ENCODE measurements at regions not wholly inside any gene's neighbourhood (a gene's known extent, or its start where the extent isn't known, plus 50 kb on each side); places are given as distances from the start of the nearest gene placed in this dataset.

DNA sequence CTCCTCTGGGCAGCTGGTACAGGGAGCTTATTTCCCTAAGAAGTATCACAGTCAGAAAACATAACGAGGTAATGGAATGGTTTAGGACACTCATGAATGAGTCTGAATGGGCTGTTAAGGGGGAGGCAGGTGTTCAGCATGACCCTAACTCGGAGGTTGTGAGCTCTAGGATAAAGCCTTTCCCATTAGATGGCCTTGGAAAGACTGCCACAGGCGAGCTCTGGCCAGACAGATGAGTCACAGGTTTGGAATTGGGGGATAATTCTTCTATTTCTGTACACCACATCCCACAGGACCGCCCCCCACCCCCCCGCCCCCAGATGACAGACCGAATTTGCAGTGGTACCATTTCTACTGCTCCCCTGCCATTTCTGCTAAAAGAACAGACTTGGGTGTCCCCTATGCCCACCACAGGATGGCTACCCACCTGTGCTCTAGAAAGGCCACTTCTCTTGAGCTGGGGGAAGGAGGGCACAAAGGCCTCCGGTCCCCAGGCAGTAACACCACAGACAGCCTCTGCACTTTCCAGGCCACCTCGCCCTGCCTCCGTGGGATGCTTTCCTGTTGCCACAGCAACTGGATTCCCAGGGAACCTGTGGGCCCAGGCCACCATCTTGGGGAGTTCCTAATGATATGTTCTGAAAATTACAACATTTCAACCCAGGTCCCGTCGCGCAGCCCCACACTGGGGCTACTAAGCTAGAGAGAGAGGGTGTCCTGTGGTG is 76.7 kb downstream of the TRIM29 start:
- intact Hi-C loops (cut with DNase I), result no loop called here
- peak in 1 of 10 donors; percentile 79 for DNase-seq

DNA sequence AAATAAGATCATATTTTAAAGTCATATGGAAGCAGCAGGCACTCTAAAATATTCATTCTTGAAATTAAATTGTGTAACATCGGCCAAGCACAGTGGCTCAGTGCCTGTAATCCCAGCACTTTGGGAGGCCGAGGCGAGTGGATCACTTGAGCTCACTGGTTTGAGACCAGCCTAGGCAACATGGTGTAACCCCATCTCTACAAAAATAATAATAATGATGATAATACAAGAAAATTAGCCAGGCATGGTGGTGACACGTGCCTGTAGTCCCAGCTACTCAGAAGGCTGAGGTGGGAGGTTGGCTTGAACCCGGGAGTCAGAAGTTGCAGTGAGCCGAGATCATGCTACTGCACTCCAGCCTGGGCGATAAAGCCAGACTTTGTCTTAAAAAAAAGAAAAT is 77.4 kb downstream of the TRIM29 start:
- DNase-seq, result no peak
- intact Hi-C loops (cut with DNase I), result no loop called here

DNA sequence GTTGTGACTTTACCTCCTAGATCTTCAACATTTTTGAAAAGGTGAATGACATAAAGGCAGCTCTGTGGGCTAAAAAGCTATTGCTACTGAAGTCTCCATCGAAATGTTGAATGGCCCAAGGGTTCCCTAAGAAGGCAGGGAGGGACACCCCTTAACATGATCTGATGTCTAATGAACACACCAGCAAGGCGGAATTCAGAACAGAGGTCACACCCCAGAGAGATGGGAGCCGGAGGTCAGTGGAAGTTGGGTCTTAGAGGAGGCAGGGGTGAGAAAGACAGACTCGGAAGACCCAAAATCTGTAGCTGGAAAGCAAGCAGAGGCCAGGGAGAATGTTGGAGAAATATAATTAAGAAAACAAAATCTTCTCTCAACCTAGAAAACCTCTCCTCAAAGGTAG is 79.0 kb downstream of the TRIM29 start:
- intact Hi-C loops (cut with DNase I), result no loop called here
- no peak for DNase-seq

DNA sequence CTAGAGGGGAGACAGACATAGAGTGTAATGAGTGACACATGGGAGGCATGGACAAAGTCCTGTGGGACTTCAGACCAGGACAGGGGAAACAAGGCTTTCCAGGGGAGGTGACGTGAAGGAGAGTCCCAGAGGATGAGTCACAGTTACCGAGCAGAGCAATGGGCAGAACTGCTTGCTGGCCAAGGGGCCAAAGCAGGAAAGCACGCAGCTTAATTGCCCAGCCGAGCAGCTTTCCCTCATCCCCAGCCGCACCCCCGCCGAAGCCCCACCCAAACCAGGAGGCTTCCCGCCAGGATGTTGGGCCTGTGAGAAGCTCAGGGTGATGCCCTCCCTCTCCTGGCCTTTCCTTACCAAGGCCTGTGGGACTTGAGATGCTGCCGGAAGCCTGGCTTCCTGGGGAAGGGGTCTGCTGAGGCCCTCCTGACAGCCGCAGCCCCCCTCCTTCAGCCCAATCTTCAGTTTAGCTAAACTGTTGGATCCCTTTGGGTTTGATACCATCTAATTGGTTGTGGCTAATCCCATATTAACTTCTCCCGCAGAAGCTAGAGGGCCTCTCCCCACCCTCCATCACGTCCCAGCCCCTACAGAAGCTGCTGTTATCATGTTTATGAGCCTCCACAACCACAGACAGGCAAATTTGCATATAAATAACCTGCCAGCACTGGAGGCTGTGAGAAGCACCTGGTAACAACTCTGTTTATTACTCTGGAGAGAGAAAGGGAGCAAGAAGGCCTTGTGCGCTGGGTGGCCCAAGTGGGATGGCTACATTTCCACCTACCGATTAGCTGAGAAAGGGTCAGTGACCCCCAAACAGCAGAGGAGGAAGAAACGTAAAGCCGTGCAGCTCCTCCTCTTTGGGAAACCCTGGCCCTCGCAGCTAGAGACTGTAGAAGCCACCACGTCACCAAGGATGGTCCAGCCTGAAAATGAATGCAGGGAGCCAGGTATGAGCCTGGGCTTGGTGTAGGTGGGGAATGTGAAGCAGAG is 80.0 kb downstream of the TRIM29 start:
- DNase-seq, result no peak

DNA sequence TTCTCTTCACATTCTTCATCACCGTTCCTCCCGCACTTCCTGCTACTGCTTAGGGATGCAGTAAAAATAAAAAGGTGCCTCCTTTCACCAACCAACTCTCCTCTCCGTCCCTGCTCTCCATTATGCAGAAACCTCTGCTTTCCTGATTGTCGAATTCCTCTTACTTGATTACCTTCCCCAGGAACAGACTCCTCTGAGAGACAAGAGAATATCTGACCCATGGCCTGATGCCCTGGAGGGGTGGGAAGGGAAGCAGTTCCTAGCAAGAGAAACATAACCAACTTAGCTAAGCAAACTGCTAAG is 80.9 kb downstream of the TRIM29 start:
- intact Hi-C loops (cut with DNase I), result no loop called here
- DNase-seq, result no peak

More for the DNA sequence above, 80.0 kb downstream of the TRIM29 start:
- intact Hi-C loops (cut with DNase I), result no loop called here

DNA sequence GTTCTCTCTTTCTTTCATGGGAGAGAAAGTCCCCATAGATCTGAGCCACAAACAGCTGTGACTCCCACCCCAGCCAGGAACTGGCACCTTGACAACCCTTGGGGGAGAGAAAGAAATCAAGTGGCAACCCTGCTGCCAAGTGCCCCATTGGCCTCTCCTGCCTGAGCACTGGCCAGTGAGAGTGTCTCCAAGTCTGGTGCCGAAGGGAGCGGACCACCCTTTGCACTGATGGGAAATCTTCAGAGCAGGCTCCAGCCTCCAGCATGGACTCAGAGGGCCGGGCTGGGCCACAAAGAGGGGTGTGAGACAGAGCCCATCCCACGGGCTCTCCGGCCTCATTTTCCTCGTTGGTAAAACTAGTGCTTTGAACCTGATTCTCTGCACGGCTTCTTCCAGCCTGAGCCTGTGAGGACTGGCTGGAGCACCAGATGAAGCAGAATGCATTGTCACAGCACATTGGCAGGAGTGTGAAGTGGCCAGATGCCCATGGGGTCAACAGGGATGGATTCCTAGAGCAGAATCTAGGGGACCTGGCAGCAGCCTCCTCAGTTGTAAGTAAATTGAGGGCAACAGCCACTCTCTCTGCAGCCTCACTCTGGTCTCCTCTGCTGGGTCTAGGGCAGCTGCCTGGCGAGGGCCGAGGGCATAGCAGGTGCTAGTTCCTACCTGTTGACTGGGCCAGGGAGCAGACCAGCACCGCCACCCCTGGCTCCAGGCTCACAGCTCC is 81.4 kb downstream of the TRIM29 start:
- peak in 1 of 10 donors; percentile 79 for DNase-seq
- intact Hi-C loops (cut with DNase I), result no loop called here

DNA sequence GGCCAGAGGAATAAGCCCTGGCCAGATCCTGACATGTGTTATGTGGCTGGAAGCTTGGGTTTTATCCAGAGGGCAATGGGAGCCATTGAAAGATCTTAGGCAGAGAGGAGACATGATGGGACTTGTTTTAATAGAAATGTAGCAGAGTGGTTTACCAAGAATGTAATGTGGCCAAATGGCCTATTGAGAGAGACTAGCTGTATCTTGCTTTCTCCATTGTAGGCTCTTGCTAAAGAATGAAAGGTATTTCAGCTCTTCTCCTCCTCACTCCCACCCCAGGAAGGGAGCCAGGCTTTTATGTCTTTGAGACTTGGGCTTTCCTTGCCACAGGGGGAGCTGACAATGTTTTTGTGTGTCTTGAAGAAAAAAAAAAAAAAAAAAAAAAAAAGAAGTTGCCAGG is 82.3 kb downstream of the TRIM29 start:
- intact Hi-C loops (cut with DNase I), result no loop called here
- no peak for DNase-seq

DNA sequence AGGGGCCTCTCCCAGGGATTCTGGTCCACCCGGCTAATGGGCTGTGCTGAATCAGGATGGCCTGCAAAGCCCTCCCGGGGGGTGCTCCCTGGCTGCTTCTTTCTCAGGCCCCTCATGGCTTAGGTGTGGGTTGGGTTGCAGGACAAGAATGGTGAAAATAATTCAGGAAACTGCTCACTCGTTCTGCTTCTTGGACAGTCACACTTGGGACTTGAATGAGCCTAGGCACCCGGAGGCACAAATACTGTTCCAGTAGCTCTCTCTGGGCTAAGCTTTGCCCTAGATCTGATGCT is 83.2 kb downstream of the TRIM29 start:
- intact Hi-C loops (cut with DNase I), result no loop called here
- no peak for DNase-seq

DNA sequence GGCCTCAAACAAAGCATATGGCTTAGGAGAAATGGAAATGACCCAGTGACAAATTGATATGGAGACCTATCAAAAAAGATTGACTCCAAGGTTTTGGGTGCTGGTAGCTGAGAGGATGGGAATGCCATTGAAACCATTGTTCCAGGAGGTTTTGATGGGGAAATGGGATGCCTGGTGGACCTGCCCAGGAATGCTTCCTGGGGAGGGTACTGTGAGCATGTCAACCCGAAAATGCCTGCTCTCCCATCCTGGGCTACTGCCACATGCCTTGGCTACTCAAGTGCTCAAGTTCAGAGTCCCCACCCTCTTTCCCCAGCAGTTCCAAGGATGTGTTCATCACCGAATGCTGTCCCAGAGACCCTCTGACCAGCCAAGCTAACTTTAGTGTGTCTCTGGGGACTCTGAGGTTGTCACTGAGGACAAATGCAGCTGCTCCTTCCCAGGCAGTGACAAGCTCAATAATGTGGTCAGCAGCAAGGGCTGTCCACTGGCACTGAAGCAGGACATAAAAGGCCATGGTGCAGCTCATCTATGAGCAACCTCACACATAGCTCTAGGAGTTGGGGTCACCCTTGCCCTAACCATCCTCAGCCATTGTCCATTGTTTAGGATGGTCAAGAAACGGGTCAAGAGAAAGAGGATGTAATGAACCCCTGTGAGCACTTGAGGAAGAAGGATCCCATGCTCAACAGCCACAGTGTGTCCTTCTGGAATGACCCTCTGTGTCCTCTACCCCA is 83.7 kb downstream of the TRIM29 start:
- no peak for DNase-seq
- intact Hi-C loops (cut with DNase I), result no loop called here

DNA sequence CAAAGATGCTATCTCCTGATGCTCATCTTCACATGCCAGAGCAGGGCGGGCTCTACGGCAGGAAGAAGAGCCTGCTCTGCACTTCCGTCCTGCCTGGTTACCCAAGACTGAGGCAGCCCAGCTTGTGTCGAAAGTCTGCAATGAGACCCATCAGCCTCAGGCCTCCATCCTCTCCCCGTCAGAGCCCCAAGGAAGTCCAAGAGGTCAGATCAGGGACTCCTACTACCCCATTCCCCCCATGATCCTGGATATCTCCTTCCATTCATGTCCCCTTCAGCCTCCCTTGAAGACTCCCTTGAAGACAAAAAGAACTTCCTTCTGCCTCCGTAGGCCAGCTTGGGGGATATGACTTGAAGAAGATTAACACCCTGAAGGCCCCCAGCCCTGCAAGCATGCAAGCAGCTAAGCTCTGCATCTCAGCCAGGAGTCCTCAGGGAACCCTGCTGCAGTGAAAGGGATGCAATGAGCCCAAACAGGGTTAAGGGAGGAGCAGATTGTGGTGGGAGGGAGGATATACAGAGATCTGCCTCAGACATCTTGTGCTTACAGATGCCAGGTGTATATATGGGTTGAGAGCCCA is 85.6 kb downstream of the TRIM29 start:
- intact Hi-C loops (cut with DNase I), result no loop called here
- no peak for DNase-seq

DNA sequence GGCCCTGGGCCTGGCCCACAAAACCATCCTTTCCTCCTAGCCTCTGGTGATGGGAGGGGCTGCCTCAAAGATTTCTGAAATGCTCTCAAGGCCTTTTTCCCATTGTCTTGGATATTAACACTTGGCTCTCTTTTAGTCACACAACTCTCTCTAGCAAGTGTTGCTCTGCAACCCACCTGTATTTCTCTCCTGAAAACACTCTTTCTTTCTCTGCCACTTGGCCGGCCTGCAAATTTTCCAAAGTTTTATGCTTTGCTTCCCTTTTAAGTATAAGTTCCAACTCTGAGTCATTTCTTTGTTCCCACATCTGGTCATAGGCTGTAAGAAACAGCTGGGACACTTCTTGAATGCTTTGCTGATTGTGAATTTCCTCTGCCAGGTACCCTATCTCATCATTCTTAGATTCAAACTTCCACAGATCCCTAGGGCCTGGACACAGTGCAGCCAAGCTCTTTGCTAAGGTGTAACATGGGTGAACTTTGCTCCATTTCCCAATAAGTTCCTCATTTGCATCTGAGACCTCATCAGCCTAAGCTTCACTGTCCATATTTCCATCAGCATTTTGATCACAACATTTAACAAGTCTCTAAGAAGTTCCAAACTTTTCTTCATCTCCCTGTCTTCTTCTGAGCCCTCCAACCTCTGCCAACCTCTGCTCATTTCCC is 93.8 kb downstream of the TRIM29 start:
- intact Hi-C loops (cut with DNase I), result no loop called here
- DNase-seq, result no peak

DNA sequence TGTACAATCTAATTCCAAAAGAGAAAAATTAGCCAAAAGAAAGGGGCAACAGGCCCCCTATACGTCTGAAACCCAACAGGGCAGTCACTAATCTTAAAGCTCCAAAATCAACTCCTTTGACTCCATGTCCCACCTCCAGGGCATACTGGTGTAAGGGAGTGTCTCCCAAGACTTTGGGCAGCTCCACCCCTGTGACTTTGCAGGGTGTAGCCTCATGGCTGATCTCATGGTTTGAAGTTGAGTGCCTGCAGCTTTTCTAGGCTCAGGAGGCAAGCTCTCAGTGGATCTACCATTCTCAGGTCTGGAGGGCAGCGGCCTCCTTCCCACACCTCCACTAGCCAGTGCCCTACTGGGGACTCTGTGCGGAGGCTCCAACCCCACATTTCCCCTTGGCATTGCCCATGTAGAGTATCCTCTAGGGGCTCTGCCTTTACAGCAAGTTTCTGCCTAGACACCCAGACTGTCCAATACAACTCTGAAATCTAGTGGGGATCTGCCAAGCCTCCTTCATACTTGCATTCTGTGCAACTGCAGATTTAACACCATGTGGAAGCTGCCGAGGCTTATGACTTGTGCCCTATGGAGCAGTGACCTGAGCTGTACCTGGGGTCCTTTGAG is 94.5 kb downstream of the TRIM29 start:
- no peak for DNase-seq
- intact Hi-C loops (cut with DNase I), result no loop called here

DNA sequence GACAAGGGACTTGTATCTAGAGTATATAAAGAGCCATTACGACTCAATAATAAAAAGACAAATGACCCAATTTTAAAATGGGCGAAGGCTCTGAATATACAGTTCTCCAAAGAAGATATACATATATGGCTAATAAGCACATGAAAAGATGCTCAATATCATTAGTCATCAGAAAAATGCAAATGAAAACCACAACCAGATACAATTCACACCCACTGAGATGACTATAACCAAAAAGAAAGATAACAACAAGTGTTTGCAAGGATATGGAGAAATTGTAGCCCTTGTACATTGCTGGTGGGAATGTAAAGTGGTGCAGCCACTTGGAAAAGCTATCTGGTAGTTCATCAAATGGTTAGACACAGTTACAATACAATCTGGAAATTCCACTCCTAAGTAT is 96.3 kb downstream of the TRIM29 start:
- DNase-seq, result no peak
- intact Hi-C loops (cut with DNase I), result no loop called here

DNA sequence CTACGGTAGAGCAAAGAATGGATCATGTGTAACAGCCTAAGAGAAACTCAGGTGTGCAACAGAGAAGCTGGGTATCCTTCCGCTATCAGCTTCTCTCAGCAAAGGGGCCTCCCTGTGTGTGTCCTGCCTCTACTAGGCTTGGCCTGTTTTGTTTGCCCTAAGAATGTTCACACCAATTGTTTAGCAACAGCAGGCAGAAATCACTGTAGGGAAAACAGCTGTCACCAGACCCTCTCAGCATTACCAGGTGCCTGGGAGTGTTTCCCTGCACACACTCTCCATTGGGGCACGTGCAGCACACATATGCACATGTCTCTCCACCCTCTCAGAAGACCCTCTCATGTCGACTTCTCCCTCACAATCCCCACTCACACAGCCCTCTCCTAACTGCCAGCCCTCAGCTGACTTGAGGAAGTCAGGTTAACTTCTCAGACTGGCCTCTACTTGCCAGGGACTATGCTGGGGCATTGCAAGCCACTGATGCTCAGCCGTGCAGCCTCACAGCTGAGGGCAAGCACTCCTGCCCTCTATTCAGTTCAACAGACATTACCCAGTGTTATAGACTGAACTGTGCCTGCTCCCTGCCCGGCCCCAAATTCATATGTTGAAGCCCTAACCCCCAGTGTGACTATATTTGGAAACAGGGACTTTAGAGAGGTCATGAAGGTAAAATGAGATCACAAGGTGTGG is 97.6 kb downstream of the TRIM29 start:
- intact Hi-C loops (cut with DNase I), result no loop called here
- DNase-seq, result peak in 1 of 10 donors; percentile 50

DNA sequence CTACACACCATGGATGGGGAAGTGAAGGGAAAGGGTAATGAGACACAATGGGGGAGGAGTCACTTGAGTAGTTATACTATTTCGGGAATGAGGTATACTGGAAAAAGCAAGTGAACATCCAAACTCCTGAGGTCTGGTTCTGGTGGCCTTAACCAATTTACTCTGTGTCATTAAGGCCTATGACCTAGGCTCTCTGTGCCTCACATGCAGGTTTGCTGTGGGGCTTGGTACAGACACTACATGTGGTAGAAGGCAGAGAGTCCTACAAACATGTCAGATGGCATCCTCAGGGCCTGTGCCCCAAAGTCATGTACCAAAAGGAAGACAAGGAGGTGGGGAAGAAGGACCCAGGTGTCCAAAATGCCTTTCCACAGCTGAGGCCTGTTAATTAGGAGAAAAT is 98.9 kb downstream of the TRIM29 start:
- intact Hi-C loops (cut with DNase I), result no loop called here
- DNase-seq, result peak in 1 of 10 donors; percentile 36

DNA sequence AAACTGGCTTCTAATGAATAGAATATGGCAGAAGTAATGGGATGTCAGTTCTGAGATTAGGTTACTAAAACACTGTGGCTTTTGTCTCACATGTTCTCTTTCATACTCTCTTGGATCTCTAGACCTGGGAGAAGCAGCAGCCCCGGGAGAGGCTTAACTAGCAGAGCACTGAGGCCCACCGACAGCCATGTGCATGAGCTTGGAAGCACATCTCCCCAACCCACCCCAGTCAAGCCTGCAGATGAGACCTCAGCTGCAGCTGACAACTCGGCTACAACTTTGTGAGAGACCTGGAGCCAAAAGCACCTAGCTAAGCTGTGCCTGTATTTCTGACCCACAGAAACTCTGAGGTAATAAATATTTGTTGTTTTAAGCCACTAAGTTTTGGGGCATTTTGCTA is 100.8 kb downstream of the TRIM29 start:
- peak in 1 of 10 donors; percentile 13 for DNase-seq

DNA sequence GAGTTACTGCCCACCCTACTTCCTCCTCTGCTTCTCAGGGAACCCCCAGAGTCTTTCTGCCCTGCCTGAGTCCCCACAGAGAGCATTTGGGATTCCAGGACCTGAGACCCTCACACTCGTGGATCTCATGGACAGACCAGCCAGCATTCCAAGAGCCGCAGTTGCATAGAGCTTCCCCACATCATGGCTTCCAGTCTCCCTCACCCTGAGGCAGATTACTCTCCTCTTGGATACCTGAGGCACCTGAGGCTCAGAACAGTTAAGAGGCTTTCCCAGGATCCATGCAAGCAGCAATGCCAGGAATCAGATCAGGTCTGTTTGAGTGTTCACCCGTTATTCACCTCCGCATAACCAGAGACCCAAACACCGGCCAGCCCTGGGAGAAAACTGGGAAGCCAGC is 102.2 kb downstream of the TRIM29 start:
- peak in 1 of 10 donors; percentile 12 for DNase-seq
- intact Hi-C loops (cut with DNase I), result no loop called here

More for the DNA sequence above, 100.8 kb downstream of the TRIM29 start:
- intact Hi-C loops (cut with DNase I), result no loop called here

DNA sequence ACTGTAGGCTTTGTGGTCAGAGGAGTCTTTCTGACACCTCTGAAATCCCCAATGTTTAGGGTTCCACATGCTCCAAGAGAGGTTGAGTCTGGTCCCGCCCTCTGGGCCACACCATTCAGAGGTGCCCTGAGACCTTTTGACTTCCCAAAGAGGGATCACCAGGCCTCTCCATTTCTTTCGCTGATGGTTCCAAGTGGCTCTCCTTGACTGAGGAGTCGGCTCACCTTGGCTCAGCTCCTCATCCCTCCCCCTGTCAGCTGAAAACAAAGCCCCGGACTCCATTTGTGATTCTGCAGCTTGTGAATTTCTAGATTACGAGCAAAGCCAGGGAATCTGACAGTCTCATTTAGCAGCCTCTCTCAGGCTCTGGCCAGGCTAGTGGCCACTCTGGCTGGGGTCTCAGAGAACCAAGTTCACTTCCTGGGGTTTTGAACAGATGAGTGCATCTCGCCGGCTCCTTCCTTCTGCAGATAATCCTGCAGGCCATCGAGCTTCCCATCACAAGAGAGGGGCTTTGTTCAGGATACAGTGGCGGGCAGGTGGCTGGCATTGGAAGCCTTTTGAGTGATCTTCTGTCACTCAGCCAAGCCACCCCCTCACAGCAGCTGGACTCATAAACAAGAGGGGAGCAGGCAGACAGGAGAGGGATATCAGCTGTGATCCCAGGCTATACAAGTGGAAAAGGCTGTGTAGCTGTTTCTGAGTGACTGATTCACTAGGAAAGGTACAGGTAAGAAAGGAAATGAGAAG is 102.9 kb downstream of the TRIM29 start:
- intact Hi-C loops (cut with DNase I), result no loop called here
- peak in 1 of 10 donors; percentile 71 for DNase-seq
